IMR-90 (cell line): ENCODE measurements at regions not wholly inside any gene's neighbourhood (a gene's known extent, or its start where the extent isn't known, plus 50 kb on each side); places are given as distances from the start of the nearest gene placed in this dataset.

Source experiments
- ATAC-seq: fragments of 200-7000 bp; cut with Tn5 transposase; 2 replicates; pipeline ENCODE4 v1.9.1; 2020; ENCODE audit warnings: low read depth, mild to moderate bottlenecking, moderate library complexity
- BruUV-seq: library from RNA; stranded (reverse); fragments of 400-500 nt; replicated peaks from 2 replicates; lab custom pipeline; 2021; lab: Mats Ljungman, UMichigan
- CTCF ChIA-PET: fragments of 300-600 bp; formaldehyde crosslinking; extraction: SDS; loops from one replicate; lab custom pipeline; 2021; ENCODE audit warnings: antibody characterized with exemption; lab: Yijun Ruan, JAX
- POLR2A ChIA-PET: fragments of 300-600 bp; sonication (Branson Sonifier 250); formaldehyde crosslinking; loops from one replicate; lab custom pipeline; 2022; ENCODE audit warnings: antibody characterized with exemption; ENCODE audit not compliant: unreplicated experiment; lab: Charles Lee
- DNase-seq: peaks from one replicate; pipeline ENCODE4 v3.0.0; 2013
- H2AFZ ChIP-seq: replicated peaks from 2 replicates; pipeline ENCODE3; 2013; ENCODE audit warnings: low read length, mild to moderate bottlenecking; ENCODE audit not compliant: poor library complexity
- H2AK5ac ChIP-seq: 2 replicates; pipeline ENCODE4 v1.6.1; 2013; ENCODE audit warnings: low read depth, low read length, inconsistent platforms
- H2AK9ac ChIP-seq: replicated peaks from 2 replicates; pipeline ENCODE3; 2013; ENCODE audit warnings: mild to moderate bottlenecking, low read depth, low read length, moderate library complexity; ENCODE audit not compliant: poor library complexity
- H2BK120ac ChIP-seq: 2 replicates; pipeline ENCODE4 v1.6.1; 2013; ENCODE audit warnings: low read depth, low read length, inconsistent platforms
- H2BK15ac ChIP-seq: 3 replicates; pipeline ENCODE4 v1.6.1; 2013; ENCODE audit warnings: low read depth, low read length, inconsistent platforms
- H2BK20ac ChIP-seq: 2 replicates; pipeline ENCODE4 v1.6.1; 2013; ENCODE audit warnings: low read depth, mild to moderate bottlenecking, inconsistent platforms, low read length, moderate library complexity
- H2BK5ac ChIP-seq: 2 replicates; pipeline ENCODE4 v1.6.1; 2013; ENCODE audit warnings: mild to moderate bottlenecking, low read depth, low read length, inconsistent platforms; ENCODE audit not compliant: poor library complexity, severe bottlenecking
- H3K14ac ChIP-seq: replicated peaks from 2 replicates; pipeline ENCODE4 v1.6.1; 2013; ENCODE audit warnings: low read depth, low read length, inconsistent platforms
- H3K18ac ChIP-seq: 2 replicates; pipeline ENCODE4 v1.6.1; 2013; ENCODE audit warnings: low read depth, low read length, control low read depth
- H3K23ac ChIP-seq: 2 replicates; pipeline ENCODE4 v1.6.1; 2013; ENCODE audit warnings: low read depth, low read length, inconsistent platforms
- H3K27ac ChIP-seq: 2 replicates; pipeline ENCODE4 v1.5.1; 2013; ENCODE audit warnings: mild to moderate bottlenecking, control low read depth, low read length; ENCODE audit not compliant: insufficient read depth
- H3K27me3 ChIP-seq: 2 replicates; pipeline ENCODE4 v1.6.1; 2013; ENCODE audit warnings: low read length; ENCODE audit not compliant: control insufficient read depth, insufficient read depth
- H3K36me3 ChIP-seq: 2 replicates; pipeline ENCODE4 v1.6.1; 2013; ENCODE audit warnings: low read length, mixed read lengths; ENCODE audit not compliant: control insufficient read depth, insufficient read depth
- H3K4ac ChIP-seq: 2 replicates; pipeline ENCODE4 v1.6.1; 2013; ENCODE audit warnings: low read depth, low read length, inconsistent platforms
- H3K4me1 ChIP-seq: 2 replicates; pipeline ENCODE4 v1.6.1; 2013; ENCODE audit warnings: low read length, mixed read lengths; ENCODE audit not compliant: control insufficient read depth, insufficient read depth
- H3K4me2 ChIP-seq: 2 replicates; pipeline ENCODE4 v1.6.1; 2013; ENCODE audit warnings: low read depth, mild to moderate bottlenecking, control low read depth, low read length, moderate library complexity
- H3K4me3 ChIP-seq: 2 replicates; pipeline ENCODE4 v1.5.1; 2013; ENCODE audit warnings: low read depth, mild to moderate bottlenecking, control low read depth, low read length, moderate library complexity; ENCODE audit not compliant: insufficient read depth
- H3K56ac ChIP-seq: 2 replicates; pipeline ENCODE4 v1.6.1; 2013; ENCODE audit warnings: low read length, inconsistent platforms; ENCODE audit not compliant: insufficient read depth; ENCODE audit errors: extremely low read depth
- H3K79me1 ChIP-seq, 2 experiments: 2 replicates each; pipeline ENCODE4 v1.6.1; 2013; ENCODE audit warnings: low read length in 2 of 2, inconsistent platforms in 1 of 2, low read depth in 1 of 2
- H3K9ac ChIP-seq: 2 replicates; pipeline ENCODE4 v1.6.1; 2013; ENCODE audit warnings: low read depth, low read length, control low read depth
- H3K9me1 ChIP-seq: 2 replicates; pipeline ENCODE4 v1.6.1; 2013; ENCODE audit warnings: low read length, inconsistent platforms; ENCODE audit not compliant: insufficient read depth
- H3K9me3 ChIP-seq: 2 replicates; pipeline ENCODE4 v1.6.1; 2013; ENCODE audit warnings: low read length; ENCODE audit not compliant: control insufficient read depth, insufficient read depth
- H4K20me1 ChIP-seq: 2 replicates; pipeline ENCODE4 v1.6.1; 2013; ENCODE audit warnings: low read length, inconsistent platforms; ENCODE audit not compliant: insufficient read depth
- H4K5ac ChIP-seq: 2 replicates; pipeline ENCODE4 v1.6.1; 2013; ENCODE audit warnings: mild to moderate bottlenecking, low read depth, low read length, control low read depth
- H4K8ac ChIP-seq, 2 experiments: 2 replicates each; pipeline ENCODE4 v1.6.1; 2013; ENCODE audit warnings: low read depth in 2 of 2, low read length in 2 of 2, control low read depth in 1 of 2, inconsistent platforms in 1 of 2
- H4K91ac ChIP-seq: 2 replicates; pipeline ENCODE4 v1.6.1; 2013; ENCODE audit warnings: low read depth, low read length, inconsistent platforms; ENCODE audit not compliant: insufficient read depth
- CHD1 ChIP-seq: IDR thresholded peaks from 2 replicates; pipeline ENCODE4 v1.6.1; 2012; ENCODE audit warnings: low read depth, low read length, improper control_type of control experiment
- MAFK ChIP-seq: IDR thresholded peaks from 2 replicates; pipeline ENCODE4 v1.6.1; 2012; ENCODE audit warnings: low read depth, low read length, improper control_type of control experiment
- MAZ ChIP-seq: IDR thresholded peaks from 2 replicates; pipeline ENCODE4 v1.6.1; 2012; ENCODE audit warnings: low read depth, mild to moderate bottlenecking, low read length, improper control_type of control experiment, moderate library complexity, borderline replicate concordance
- MXI1 ChIP-seq: IDR thresholded peaks from 2 replicates; pipeline ENCODE4 v1.6.1; 2012; ENCODE audit warnings: low read depth, mild to moderate bottlenecking, low read length, moderate library complexity, borderline replicate concordance
- NFE2L2 ChIP-seq: fragments of 150-350 bp; IDR thresholded peaks from 2 replicates; pipeline ENCODE4 v1.6.1; 2016; ENCODE audit warnings: low read depth, mild to moderate bottlenecking, low read length
- RAD21 ChIP-seq: IDR thresholded peaks from 2 replicates; pipeline ENCODE4 v1.6.1; 2012; ENCODE audit warnings: low read length, improper control_type of control experiment
- RFX5 ChIP-seq: IDR thresholded peaks from 2 replicates; pipeline ENCODE4 v1.8.0; 2012; ENCODE audit warnings: low read depth, mild to moderate bottlenecking, low read length, moderate library complexity
- SMC3 ChIP-seq: fragments of 150-350 bp; IDR thresholded peaks from 2 replicates; pipeline ENCODE4 v1.6.1; 2016; ENCODE audit warnings: low read depth, mild to moderate bottlenecking, antibody characterized with exemption, low read length, moderate library complexity
- WGBS, 2 experiments: methylation state at CpG; one replicate each; pipeline versions ENCODE4 v1.1.5 to v1.1.7; 2013; ENCODE audit warnings: missing lambda C conversion rate in 2 of 2; ENCODE audit not compliant: insufficient read length in 1 of 2; ENCODE audit errors: extremely low coverage in 2 of 2; 5-methylcytosine and 5-hydroxymethylcytosine counted together
- dilution Hi-C: fragments of 300-500 bp; cut with HindIII; formaldehyde crosslinking; loops from one replicate; pipeline ENCODE4 v1.14.3; 2018; ENCODE audit warnings: low sequenced_read_pairs; ENCODE audit not compliant: unreplicated experiment
- in situ Hi-C: fragments of 300-500 bp; cut with MboI; formaldehyde crosslinking; loops from 3 replicates; pipeline ENCODE4 v1.14.3; 2019; ENCODE audit warnings: low sequenced_read_pairs, inconsistent platforms, mixed read lengths
- intact Hi-C: fragments of 100-400 bp; cut with micrococcal nuclease; formaldehyde crosslinking; loops from 2 replicates; pipeline ENCODE4 v1.10.0; 2022
- TF ChIP-seq, protein P1 (sequence below): fragments of 150-350 bp; IDR thresholded peaks from 2 replicates; pipeline ENCODE4 v1.6.1; 2016; ENCODE audit warnings: low read depth, mild to moderate bottlenecking, low read length, moderate library complexity, borderline replicate concordance
- TF ChIP-seq, protein P2 (sequence below): conservative IDR thresholded peaks from 2 replicates; pipeline ENCODE4 v1.5.1; 2012; ENCODE audit warnings: mild to moderate bottlenecking, low read depth, low read length, improper control_type of control experiment

DNA sequence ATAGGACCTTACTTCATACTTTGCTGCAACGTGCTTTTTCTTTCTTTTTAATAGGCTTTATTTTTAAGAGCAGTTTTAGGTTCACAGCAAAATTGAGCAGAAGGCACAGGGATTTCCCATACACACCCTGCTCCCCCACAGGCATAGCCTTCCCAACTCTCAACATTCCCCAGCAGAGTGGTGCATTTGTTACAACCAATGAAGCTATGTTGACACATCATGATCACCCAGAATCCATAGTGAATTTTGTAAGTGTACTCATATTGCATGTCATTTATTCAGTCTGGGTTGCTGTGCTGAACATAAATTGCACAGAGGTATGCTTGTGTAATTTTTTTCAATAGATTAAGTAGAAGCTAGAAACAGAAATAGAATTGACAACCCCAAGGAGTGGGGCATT, 327.3 kb downstream of the INHBA start:
- DNase-seq (peak; percentile 18), ATAC-seq (no peak)
- H3K14ac ChIP-seq, result no peak overlapping the region
- H3K9me3 ChIP-seq, result no peaks in the 10 kb centered on the region
- no peak overlapping the region for H2AK5ac ChIP-seq
- intact Hi-C loops, result no loop called here
- no peaks in the 10 kb centered on the region for H4K20me1 ChIP-seq
- ChIA-PET POLR2A (no interaction called here), CTCF (no interaction called here)
- H3K4me1 ChIP-seq, result peaks cover 2% of the 10 kb centered on the region; the same call in 1 of the 2 replicates
- H3K56ac ChIP-seq, result no peak overlapping the region
- no peak overlapping the region for H2BK20ac ChIP-seq
- no peak overlapping the region for H3K4me2 ChIP-seq
- H3K9ac ChIP-seq, result no peak overlapping the region
- H2BK120ac ChIP-seq, result no peak overlapping the region
- no peak overlapping the region for H4K91ac ChIP-seq
- no peak overlapping the region for H2AFZ ChIP-seq
- H4K5ac ChIP-seq, result no peak overlapping the region
- no peaks in the 10 kb centered on the region for H3K9me1 ChIP-seq
- no peak overlapping the region for H3K27ac ChIP-seq
- no peak overlapping the region for H2BK5ac ChIP-seq
- H3K36me3 ChIP-seq, result no peaks in the 10 kb centered on the region
- in situ Hi-C loops, result no loop called here
- no peak overlapping the region for H3K4me3 ChIP-seq
- H2BK15ac ChIP-seq, result no peak overlapping the region
- H3K27me3 ChIP-seq, result no peaks in the 10 kb centered on the region
- no peak overlapping the region for H3K18ac ChIP-seq
- no peak overlapping the region for H2AK9ac ChIP-seq
- no CpG with 5 or more reads among the region's 1 CpG for WGBS, 2 experiments
- no peaks in the 10 kb centered on the region for H3K79me1 ChIP-seq
- dilution Hi-C loops, result no loop called here
- BruUV-seq, result no TSS peak
- H4K8ac ChIP-seq, result no peak overlapping the region
- no peak overlapping the region for H3K23ac ChIP-seq
- TF ChIP-seq MXI1 (no peak), MAFK (no peak), RFX5 (no peak), NFE2L2 (no peak), CHD1 (no peak), MAZ (no peak), RAD21 (no peak), SMC3 (no peak)
- TF ChIP-seq, protein P1, sequence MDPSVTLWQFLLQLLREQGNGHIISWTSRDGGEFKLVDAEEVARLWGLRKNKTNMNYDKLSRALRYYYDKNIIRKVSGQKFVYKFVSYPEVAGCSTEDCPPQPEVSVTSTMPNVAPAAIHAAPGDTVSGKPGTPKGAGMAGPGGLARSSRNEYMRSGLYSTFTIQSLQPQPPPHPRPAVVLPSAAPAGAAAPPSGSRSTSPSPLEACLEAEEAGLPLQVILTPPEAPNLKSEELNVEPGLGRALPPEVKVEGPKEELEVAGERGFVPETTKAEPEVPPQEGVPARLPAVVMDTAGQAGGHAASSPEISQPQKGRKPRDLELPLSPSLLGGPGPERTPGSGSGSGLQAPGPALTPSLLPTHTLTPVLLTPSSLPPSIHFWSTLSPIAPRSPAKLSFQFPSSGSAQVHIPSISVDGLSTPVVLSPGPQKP, result no peak
- TF ChIP-seq, protein P2, sequence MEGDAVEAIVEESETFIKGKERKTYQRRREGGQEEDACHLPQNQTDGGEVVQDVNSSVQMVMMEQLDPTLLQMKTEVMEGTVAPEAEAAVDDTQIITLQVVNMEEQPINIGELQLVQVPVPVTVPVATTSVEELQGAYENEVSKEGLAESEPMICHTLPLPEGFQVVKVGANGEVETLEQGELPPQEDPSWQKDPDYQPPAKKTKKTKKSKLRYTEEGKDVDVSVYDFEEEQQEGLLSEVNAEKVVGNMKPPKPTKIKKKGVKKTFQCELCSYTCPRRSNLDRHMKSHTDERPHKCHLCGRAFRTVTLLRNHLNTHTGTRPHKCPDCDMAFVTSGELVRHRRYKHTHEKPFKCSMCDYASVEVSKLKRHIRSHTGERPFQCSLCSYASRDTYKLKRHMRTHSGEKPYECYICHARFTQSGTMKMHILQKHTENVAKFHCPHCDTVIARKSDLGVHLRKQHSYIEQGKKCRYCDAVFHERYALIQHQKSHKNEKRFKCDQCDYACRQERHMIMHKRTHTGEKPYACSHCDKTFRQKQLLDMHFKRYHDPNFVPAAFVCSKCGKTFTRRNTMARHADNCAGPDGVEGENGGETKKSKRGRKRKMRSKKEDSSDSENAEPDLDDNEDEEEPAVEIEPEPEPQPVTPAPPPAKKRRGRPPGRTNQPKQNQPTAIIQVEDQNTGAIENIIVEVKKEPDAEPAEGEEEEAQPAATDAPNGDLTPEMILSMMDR, result no peak
- no peak overlapping the region for H3K4ac ChIP-seq
